H1 (cell line): ENCODE measurements at regions not wholly inside any gene's neighbourhood (a gene's known extent, or its start where the extent isn't known, plus 50 kb on each side); places are given as distances from the start of the nearest gene placed in this dataset.

Experiments
- CTCF ChIA-PET: fragments of 300-600 bp; sonication (Branson Sonifier 250); formaldehyde crosslinking; loops from one replicate; lab custom pipeline; 2021; ENCODE audit not compliant: partially characterized antibody; lab: Charles Lee
- POLR2A ChIA-PET: fragments of 300-600 bp; sonication (Branson Sonifier 250); formaldehyde crosslinking; loops from one replicate; lab custom pipeline; 2021; ENCODE audit warnings: inconsistent platforms; ENCODE audit not compliant: partially characterized antibody; lab: Charles Lee
- DNase-seq, 2 experiments: peaks; one replicate each; pipeline versions ENCODE4 v3.0.0 to v3.0.0-alpha.2; 2010 to 2022; ENCODE audit warnings: low spot score in 2 of 2, low read depth in 1 of 2, mixed read lengths in 1 of 2
- FAIRE-seq: peaks from 2 replicates; lab custom pipeline; 2011; peaks lifted over from hg19 to GRCh38; lab: Jason Lieb, UNC
- H2AFZ ChIP-seq: 2 replicates; pipeline ENCODE4 v1.8.1; 2012; ENCODE audit warnings: low read length, inconsistent platforms
- H2AK5ac ChIP-seq: 2 replicates; pipeline ENCODE4 v1.6.1; 2013; ENCODE audit warnings: low read depth, low read length
- H2BK120ac ChIP-seq: replicated peaks from 2 replicates; pipeline ENCODE3; 2013; ENCODE audit warnings: low read depth, low read length, inconsistent platforms
- H2BK12ac ChIP-seq: 2 replicates; pipeline ENCODE4 v1.6.1; 2013; ENCODE audit warnings: low read depth, low read length
- H2BK15ac ChIP-seq: 2 replicates; pipeline ENCODE4 v1.6.1; 2013; ENCODE audit warnings: low read length
- H2BK20ac ChIP-seq: 2 replicates; pipeline ENCODE4 v1.6.1; 2013; ENCODE audit warnings: low read length
- H2BK5ac ChIP-seq: 2 replicates; pipeline ENCODE4 v1.6.1; 2013; ENCODE audit warnings: low read depth, low read length
- H3K14ac ChIP-seq: 2 replicates; pipeline ENCODE4 v1.6.1; 2013; ENCODE audit warnings: inconsistent platforms; ENCODE audit not compliant: insufficient read length
- H3K18ac ChIP-seq: 2 replicates; pipeline ENCODE4 v1.6.1; 2013; ENCODE audit warnings: low read length; ENCODE audit errors: extremely low read depth
- H3K23ac ChIP-seq: 2 replicates; pipeline ENCODE4 v1.6.1; 2013; ENCODE audit warnings: inconsistent platforms; ENCODE audit not compliant: insufficient read length
- H3K23me2 ChIP-seq: 2 replicates; pipeline ENCODE4 v1.6.1; 2013; ENCODE audit warnings: low read depth, low read length
- H3K27ac ChIP-seq: 2 replicates; pipeline ENCODE4 v1.6.1; 2011; ENCODE audit warnings: low read depth, low read length, inconsistent platforms
- H3K27me3 ChIP-seq, 4 experiments: replicated peaks in 1 of 4; 1 replicate in 1 of 4; 2 replicates in 3 of 4; pipeline versions ENCODE4 v1.6.1 to v1.8.1; 2011 to 2013; ENCODE audit warnings: low read length in 3 of 4, mild to moderate bottlenecking in 3 of 4, inconsistent platforms in 2 of 4, mixed read lengths in 2 of 4, moderate library complexity in 1 of 4; ENCODE audit not compliant: control insufficient read depth in 3 of 4, insufficient read depth in 3 of 4; ENCODE audit errors: extremely low read depth in 1 of 4
- H3K36me3 ChIP-seq, 4 experiments: 2 replicates each; pipeline versions ENCODE4 v1.6.1 to v1.8.1; 2011 to 2013; ENCODE audit warnings: mild to moderate bottlenecking in 4 of 4, low read length in 3 of 4, moderate library complexity in 2 of 4, control low read depth in 1 of 4, inconsistent platforms in 1 of 4; ENCODE audit not compliant: insufficient read depth in 4 of 4, control insufficient read depth in 2 of 4
- H3K4ac ChIP-seq: replicated peaks from 2 replicates; pipeline ENCODE3; 2013; ENCODE audit warnings: low read length, low read depth, mixed read lengths, inconsistent platforms; ENCODE audit not compliant: insufficient read length
- H3K4me1 ChIP-seq, 4 experiments: replicated peaks in 1 of 4; 1 replicate in 1 of 4; 2 replicates in 3 of 4; pipeline versions ENCODE4 v1.6.1 to v1.8.1; 2011 to 2013; ENCODE audit warnings: low read length in 3 of 4, inconsistent platforms in 2 of 4, mixed read lengths in 1 of 4; ENCODE audit not compliant: insufficient read depth in 4 of 4, control insufficient read depth in 3 of 4
- H3K4me2 ChIP-seq, 2 experiments: 2 replicates each; pipeline versions ENCODE4 v1.6.1 to v1.8.1; 2011 to 2013; ENCODE audit warnings: low read depth in 2 of 2, low read length in 2 of 2, control low read depth in 1 of 2, inconsistent platforms in 1 of 2, mild to moderate bottlenecking in 1 of 2; ENCODE audit not compliant: insufficient read depth in 1 of 2
- H3K4me3 ChIP-seq, 4 experiments: fragments of 200-600, 300-600 bp in 1 of 4; sonication (generic), shearing (Covaris generic), sonication (Bioruptor Twin) in 1 of 4; 2 replicates each; pipeline versions ENCODE4 v1.5.1 to v1.8.1; 2011 to 2016; ENCODE audit warnings: low read length in 4 of 4, low read depth in 3 of 4, control low read depth in 2 of 4, inconsistent platforms in 2 of 4, mild to moderate bottlenecking in 2 of 4, mixed read lengths in 1 of 4, moderate library complexity in 1 of 4; ENCODE audit not compliant: insufficient read depth in 2 of 4; ENCODE audit errors: extremely low read depth in 1 of 4
- H3K56ac ChIP-seq: replicated peaks from 2 replicates; pipeline ENCODE3; 2013; ENCODE audit warnings: low read depth, mild to moderate bottlenecking, mixed read lengths, low read length, inconsistent platforms; ENCODE audit not compliant: insufficient read length
- H3K79me1 ChIP-seq: 2 replicates; pipeline ENCODE4 v1.6.1; 2013; ENCODE audit warnings: low read depth, low read length, control low read depth
- H3K79me2 ChIP-seq, 2 experiments: 2 replicates each; pipeline versions ENCODE4 v1.6.1 to v1.8.1; 2012 to 2013; ENCODE audit warnings: low read length in 2 of 2, mild to moderate bottlenecking in 2 of 2, inconsistent platforms in 1 of 2; ENCODE audit not compliant: insufficient read depth in 2 of 2, control insufficient read depth in 1 of 2
- H3K9ac ChIP-seq, 4 experiments: replicated peaks in 1 of 4; 1 replicate in 1 of 4; 2 replicates in 3 of 4; pipeline versions ENCODE4 v1.6.1 to v1.8.1; 2011 to 2013; ENCODE audit warnings: low read depth in 3 of 4, low read length in 3 of 4, control low read depth in 2 of 4, mild to moderate bottlenecking in 2 of 4, moderate library complexity in 2 of 4, inconsistent platforms in 1 of 4; ENCODE audit errors: extremely low read depth in 1 of 4
- H3K9me3 ChIP-seq, 2 experiments: 2 replicates each; pipeline versions ENCODE4 v1.6.1 to v1.8.1; 2012 to 2013; ENCODE audit warnings: mild to moderate bottlenecking in 2 of 2, moderate library complexity in 2 of 2, control low read depth in 1 of 2, inconsistent platforms in 1 of 2, low read depth in 1 of 2, low read length in 1 of 2, mixed read lengths in 1 of 2; ENCODE audit not compliant: insufficient read depth in 2 of 2
- H4K20me1 ChIP-seq, 2 experiments: replicated peaks in 1 of 2; 2 replicates each; pipeline versions ENCODE3 to v1.8.1; 2011 to 2013; ENCODE audit warnings: inconsistent platforms in 2 of 2, low read length in 2 of 2, mild to moderate bottlenecking in 1 of 2; ENCODE audit not compliant: insufficient read depth in 2 of 2, control insufficient read depth in 1 of 2
- H4K5ac ChIP-seq: 2 replicates; pipeline ENCODE4 v1.6.1; 2013; ENCODE audit warnings: low read length, low read depth, mixed read lengths, inconsistent platforms; ENCODE audit not compliant: insufficient read length
- H4K8ac ChIP-seq: 2 replicates; pipeline ENCODE4 v1.8.0; 2013; ENCODE audit warnings: mild to moderate bottlenecking, moderate library complexity, low read length, inconsistent platforms; ENCODE audit not compliant: insufficient read depth; ENCODE audit errors: extremely low read depth
- H4K91ac ChIP-seq: replicated peaks from 2 replicates; pipeline ENCODE3; 2013; ENCODE audit warnings: low read length, mixed read lengths, inconsistent platforms; ENCODE audit not compliant: insufficient read length
- ASH2L ChIP-seq: fragments of 200-600, 300-600 bp; sonication (generic); IDR thresholded peaks from one replicate; pipeline ENCODE4 v1.7.1; 2017; ENCODE audit warnings: low read length
- CBX5 ChIP-seq: fragments of 300-800, 300-1000 bp; sonication (generic); IDR thresholded peaks from 2 replicates; pipeline ENCODE4 v1.7.1; 2016; ENCODE audit warnings: antibody characterized with exemption, low read length, low read depth
- CHD1 ChIP-seq: IDR thresholded peaks from 2 replicates; pipeline ENCODE4 v1.6.1; 2012; ENCODE audit warnings: low read depth, low read length, improper control_type of control experiment
- EP300 ChIP-seq, 2 experiments: IDR thresholded peaks; 1 replicate in 1 of 2; 2 replicates in 1 of 2; pipeline ENCODE4 v1.6.1; 2011 to 2012; ENCODE audit warnings: low read depth in 2 of 2, low read length in 2 of 2, mild to moderate bottlenecking in 2 of 2, borderline replicate concordance in 1 of 2, inconsistent platforms in 1 of 2, moderate library complexity in 1 of 2
- EZH2 ChIP-seq: fragments of 200-600 bp; sonication (generic); IDR thresholded peaks from 2 replicates; pipeline ENCODE4 v1.7.1; 2012; ENCODE audit warnings: low read depth, mild to moderate bottlenecking, moderate library complexity, low read length, inconsistent platforms; ENCODE audit not compliant: severe bottlenecking
- FOSL1 ChIP-seq: IDR thresholded peaks from 2 replicates; pipeline ENCODE4 v1.6.1; 2011; ENCODE audit warnings: mild to moderate bottlenecking, low read depth, low read length, moderate library complexity; ENCODE audit not compliant: insufficient read depth
- JUND ChIP-seq: IDR thresholded peaks from 2 replicates; pipeline ENCODE4 v1.6.1; 2011; ENCODE audit warnings: mild to moderate bottlenecking, improper control_type of control experiment, low read length
- RAD21 ChIP-seq, 2 experiments: IDR thresholded peaks in 1 of 2; conservative IDR thresholded peaks in 1 of 2; 2 replicates each; pipeline ENCODE4 v1.6.1; 2011; ENCODE audit warnings: low read depth in 2 of 2, low read length in 2 of 2, improper control_type of control experiment in 1 of 2, inconsistent platforms in 1 of 2, mild to moderate bottlenecking in 1 of 2, moderate library complexity in 1 of 2
- SAP30 ChIP-seq: fragments of 300-600 bp; sonication (generic); IDR thresholded peaks from 2 replicates; pipeline ENCODE4 v1.7.1; 2012; ENCODE audit warnings: low read length, moderate library complexity, mild to moderate bottlenecking, inconsistent platforms; ENCODE audit not compliant: insufficient read depth, insufficient replicate concordance
- SIN3A ChIP-seq, 2 experiments: IDR thresholded peaks in 1 of 2; conservative IDR thresholded peaks in 1 of 2; 2 replicates each; pipeline ENCODE4 v1.6.1; 2011 to 2012; ENCODE audit warnings: low read length in 2 of 2, improper control_type of control experiment in 1 of 2, low read depth in 1 of 2, mild to moderate bottlenecking in 1 of 2
- SP1 ChIP-seq: IDR thresholded peaks from 2 replicates; pipeline ENCODE4 v1.6.1; 2011; ENCODE audit warnings: low read depth, low read length
- TAF1 ChIP-seq: IDR thresholded peaks from 2 replicates; pipeline ENCODE4 v1.6.1; 2011; ENCODE audit warnings: mild to moderate bottlenecking, low read depth, low read length
- TCF12 ChIP-seq: IDR thresholded peaks from 2 replicates; pipeline ENCODE4 v1.6.1; 2011; ENCODE audit warnings: low read depth, mild to moderate bottlenecking, low read length
- USF2 ChIP-seq: IDR thresholded peaks from 2 replicates; pipeline ENCODE4 v1.6.1; 2011; ENCODE audit warnings: low read length, improper control_type of control experiment
- WGBS, 2 experiments: shearing (Covaris generic) in 1 of 2; methylation state at CpG; one replicate each; pipeline versions ENCODE4 v1.1.6 to v1.1.7; 2013 to 2015; ENCODE audit warnings: low lambda C conversion rate in 2 of 2, mixed read lengths in 2 of 2, inconsistent platforms in 1 of 2, low coverage in 1 of 2, missing lambda C conversion rate in 1 of 2; ENCODE audit not compliant: insufficient replicate concordance in 2 of 2, insufficient coverage in 1 of 2, insufficient read length in 1 of 2; ENCODE audit errors: extremely low coverage in 1 of 2, missing lambda C conversion rate in 1 of 2; 5-methylcytosine and 5-hydroxymethylcytosine counted together

GRCh38 chr3:147872568-147872967 is 463.4 kb downstream of the ZIC1 start:
- Histone ChIP-seq H4K8ac (no peak overlapping the region), H3K56ac (no peak overlapping the region), H3K9me3 (peaks cover 5 to 6% of the 10 kb centered on the region in 2 experiments; a peak in 1 of 4 replicates), H4K91ac (no peak overlapping the region), H3K14ac (no peak overlapping the region), H3K23ac (no peak overlapping the region), H2BK15ac (no peak overlapping the region), H3K27me3 (no peaks in the 10 kb centered on the region), H2BK12ac (no peak overlapping the region), H3K36me3 (no peaks in the 10 kb centered on the region), H2AK5ac (no peak overlapping the region), H2BK120ac (no peak overlapping the region), H2BK20ac (no peak overlapping the region), H4K5ac (no peak overlapping the region), H4K20me1 (no peaks in the 10 kb centered on the region), H3K79me1 (no peaks in the 10 kb centered on the region), H3K4me1 (no peaks in the 10 kb centered on the region), H3K18ac (no peak overlapping the region), H3K4ac (no peak overlapping the region), H3K4me2 (no peak overlapping the region), H3K4me3 (no peak overlapping the region), H3K9ac (no peak overlapping the region), H3K23me2 (no peaks in the 10 kb centered on the region), H2BK5ac (no peak overlapping the region), H3K79me2 (no peaks in the 10 kb centered on the region), H3K27ac (no peak overlapping the region), H2AFZ (no peak overlapping the region)
- WGBS, 2 experiments: 90% methylated on average over 4 of the region's 4 CpGs; no CpG with 5 or more reads in 1 of the 2 experiments
- no peak for DNase-seq
- ChIA-PET POLR2A (no interaction called here), CTCF (no interaction called here)
- FAIRE-seq: no peak
- TF ChIP-seq TAF1: no peak
- no peak for TF ChIP-seq EP300 (IDR thresholded peaks at IDR 0.05; ENCODE audit: borderline replicate concordance in 1 of 2, low read depth in 2 of 2, low read length in 2 of 2)
- TF ChIP-seq FOSL1: no peak
- TF ChIP-seq SAP30: no peak
- no peak for TF ChIP-seq RAD21 (IDR thresholded peaks at IDR 0.05 in 1 of 2, conservative IDR thresholded peaks at IDR 0.05 in 1 of 2; ENCODE audit: low read depth in 2 of 2, low read length in 2 of 2)
- no peak for TF ChIP-seq ASH2L
- no peak for TF ChIP-seq CHD1
- TF ChIP-seq CBX5: no peak
- no peak for TF ChIP-seq USF2
- no peak for TF ChIP-seq EZH2
- no peak for TF ChIP-seq JUND
- TF ChIP-seq SIN3A (conservative IDR thresholded peaks at IDR 0.05 in 1 of 2, IDR thresholded peaks at IDR 0.05 in 1 of 2; ENCODE audit: low read depth in 1 of 2, low read length in 2 of 2): no peak
- no peak for TF ChIP-seq TCF12
- TF ChIP-seq SP1: no peak
